Transverse colon (tissue), 4 donors: ENCODE measurements at regions not wholly inside any gene's neighbourhood (a gene's known extent, or its start where the extent isn't known, plus 50 kb on each side); places are given as distances from the start of the nearest gene placed in this dataset.

ENCODE experiments used
- CTCF ChIP-seq, 5 experiments: fragments of 200-600 bp in 3 of 5; fragments of 450-650 bp in 2 of 5; sonication (generic) in 3 of 5; IDR thresholded peaks; 1 replicate in 2 of 5; 2 replicates in 3 of 5; pipeline ENCODE4 v1.5.1; 2016 to 2017; ENCODE audit warnings: antibody characterized with exemption in 5 of 5, inconsistent platforms in 3 of 5, mild to moderate bottlenecking in 2 of 5, moderate library complexity in 1 of 5
- POLR2AphosphoS5 ChIP-seq, 3 donors: sonication (generic); formaldehyde crosslinking; IDR thresholded peaks; one replicate each; pipeline ENCODE4 v1.6.1; 2016; ENCODE audit warnings: antibody characterized with exemption in 3 of 3

DNA sequence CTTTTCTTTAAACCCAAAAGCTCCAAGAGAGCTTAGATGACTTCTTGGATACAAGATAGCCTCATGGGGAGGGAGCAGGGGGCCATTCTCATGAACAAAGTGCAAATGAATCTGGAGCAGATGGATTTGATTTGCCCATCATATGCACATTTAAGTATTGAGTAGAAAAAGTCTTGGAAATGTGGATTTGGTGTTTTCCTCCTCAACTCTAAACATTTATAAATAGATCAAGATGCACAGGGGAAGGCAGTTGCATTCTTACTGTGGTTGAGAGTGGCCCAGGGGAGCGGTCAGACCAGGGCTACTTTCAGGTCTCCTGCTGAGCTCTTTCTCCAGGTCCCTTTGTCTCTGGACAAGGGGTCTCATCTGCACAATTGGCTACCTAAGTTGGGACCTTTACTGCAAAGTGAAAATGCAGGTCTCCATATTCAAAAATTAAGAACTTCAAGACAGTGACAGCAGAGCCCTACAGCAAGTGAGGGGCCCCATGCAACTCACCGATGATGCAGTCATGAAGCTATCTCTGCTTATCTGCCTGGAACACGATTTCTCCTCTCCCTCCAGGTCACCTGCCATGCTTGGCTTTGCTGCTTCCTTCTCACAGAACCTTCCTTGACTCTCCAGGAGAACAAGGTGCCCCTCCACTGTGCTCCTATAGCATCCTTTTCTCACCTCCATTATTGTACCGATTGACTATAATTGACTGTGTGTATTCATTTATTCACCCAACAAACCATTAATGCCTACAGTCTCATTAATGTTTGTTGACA lies 145.4 kb downstream of the LPIN1 start:
- TF ChIP-seq CTCF (IDR thresholded peaks at IDR 0.05) (no peak), POLR2AphosphoS5 (IDR thresholded peaks at IDR 0.05) (no peak)
